IPS-15b (cell line): ENCODE measurements at regions not wholly inside any gene's neighbourhood (a gene's known extent, or its start where the extent isn't known, plus 50 kb on each side); places are given as distances from the start of the nearest gene placed in this dataset.

Source experiments
- H3K27me3 ChIP-seq: one replicate; pipeline ENCODE4 v1.6.1; 2013; ENCODE audit warnings: low read length; ENCODE audit not compliant: control insufficient read depth, insufficient read depth
- H3K36me3 ChIP-seq: one replicate; pipeline ENCODE4 v1.6.1; 2013; ENCODE audit warnings: low read length; ENCODE audit not compliant: control insufficient read depth, insufficient read depth
- H3K4me1 ChIP-seq: one replicate; pipeline ENCODE4 v1.6.1; 2013; ENCODE audit warnings: mild to moderate bottlenecking, low read length; ENCODE audit not compliant: control insufficient read depth, insufficient read depth
- H3K4me3 ChIP-seq: one replicate; pipeline ENCODE4 v1.5.1; 2013; ENCODE audit warnings: low read depth, low read length
- H3K9ac ChIP-seq: one replicate; pipeline ENCODE4 v1.6.1; 2013; ENCODE audit warnings: low read depth, mild to moderate bottlenecking, low read length
- H3K9me3 ChIP-seq: one replicate; pipeline ENCODE4 v1.6.1; 2013; ENCODE audit warnings: mild to moderate bottlenecking, low read length; ENCODE audit not compliant: control insufficient read depth, insufficient read depth

DNA sequence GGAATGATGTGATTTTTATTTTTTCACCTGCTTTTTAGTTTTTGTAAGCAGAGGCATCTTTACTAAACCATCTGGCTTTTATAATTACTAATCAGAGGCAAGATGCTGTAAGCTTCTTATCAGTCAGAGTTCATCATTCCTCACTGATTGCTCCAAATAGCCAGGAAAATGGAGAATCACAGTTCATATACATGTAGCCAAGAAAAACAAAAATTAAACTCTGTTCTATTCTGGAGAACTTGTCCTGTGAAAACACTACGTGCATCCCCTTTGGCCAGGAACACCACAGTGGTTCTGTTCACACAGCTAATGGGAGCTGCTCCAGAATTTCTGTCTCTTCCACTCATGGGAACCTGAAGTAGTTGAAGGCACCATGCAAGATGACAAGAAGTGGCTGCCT, 725.5 kb upstream of the CHRM3 start:
- Histone ChIP-seq H3K4me1 (no peaks in the 10 kb centered on the region), H3K27me3 (no peaks in the 10 kb centered on the region), H3K4me3 (no peak overlapping the region), H3K36me3 (no peaks in the 10 kb centered on the region), H3K9me3 (no peaks in the 10 kb centered on the region), H3K9ac (no peak overlapping the region)

DNA sequence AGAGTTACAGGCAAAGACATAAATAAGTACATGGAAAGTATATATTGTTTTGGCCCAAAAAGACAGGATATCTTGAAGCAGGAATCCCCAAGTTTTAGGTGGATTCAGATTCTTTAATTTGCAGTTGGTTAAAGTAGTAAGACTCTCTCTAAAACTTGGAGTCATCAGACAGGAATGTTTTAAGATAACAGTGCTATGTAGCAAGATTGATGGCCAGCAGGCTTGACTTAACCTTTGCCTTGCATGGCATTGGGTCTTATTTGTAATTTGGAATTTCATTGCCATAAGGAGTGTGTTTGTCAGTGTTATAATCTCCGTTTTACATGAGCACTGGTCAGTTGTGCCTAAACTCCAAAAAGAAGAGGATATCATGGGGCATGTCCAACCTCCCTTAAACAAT, 727.6 kb upstream of the CHRM3 start:
- Histone ChIP-seq H3K27me3 (no peaks in the 10 kb centered on the region), H3K9ac (no peak overlapping the region), H3K36me3 (no peaks in the 10 kb centered on the region), H3K4me1 (no peaks in the 10 kb centered on the region), H3K4me3 (no peak overlapping the region), H3K9me3 (no peaks in the 10 kb centered on the region)

DNA sequence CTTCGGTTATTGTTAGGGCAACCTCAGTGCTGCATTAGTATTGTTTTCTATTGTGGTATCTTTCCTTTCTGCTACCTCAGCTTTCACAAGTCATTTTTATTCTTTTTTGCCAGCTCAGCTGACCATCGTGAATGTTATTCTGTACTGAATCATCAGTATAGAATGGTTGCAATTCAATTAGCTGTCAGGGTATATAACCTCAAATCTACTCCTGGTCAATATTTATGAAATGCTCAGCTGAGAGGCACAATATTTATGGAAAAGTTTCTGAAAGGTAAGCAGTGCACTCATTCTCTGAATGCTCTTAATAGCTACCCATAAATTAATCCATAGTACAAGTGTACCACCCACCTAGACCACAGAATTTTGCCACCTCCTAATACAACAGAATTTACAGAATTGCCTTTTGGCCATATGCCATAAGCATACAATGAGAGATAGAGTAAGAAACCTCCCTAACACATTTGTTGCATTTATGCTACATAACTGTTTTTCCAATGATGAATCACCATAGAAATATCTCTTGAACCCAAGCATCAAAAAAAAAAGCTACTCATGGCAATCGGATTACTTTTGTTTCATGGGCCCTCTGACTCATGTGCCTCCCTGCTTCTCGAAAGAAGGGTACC, 732.6 kb upstream of the CHRM3 start:
- Histone ChIP-seq H3K9me3 (no peaks in the 10 kb centered on the region), H3K36me3 (no peaks in the 10 kb centered on the region), H3K9ac (no peak overlapping the region), H3K4me3 (no peak overlapping the region), H3K4me1 (no peaks in the 10 kb centered on the region), H3K27me3 (no peaks in the 10 kb centered on the region)

DNA sequence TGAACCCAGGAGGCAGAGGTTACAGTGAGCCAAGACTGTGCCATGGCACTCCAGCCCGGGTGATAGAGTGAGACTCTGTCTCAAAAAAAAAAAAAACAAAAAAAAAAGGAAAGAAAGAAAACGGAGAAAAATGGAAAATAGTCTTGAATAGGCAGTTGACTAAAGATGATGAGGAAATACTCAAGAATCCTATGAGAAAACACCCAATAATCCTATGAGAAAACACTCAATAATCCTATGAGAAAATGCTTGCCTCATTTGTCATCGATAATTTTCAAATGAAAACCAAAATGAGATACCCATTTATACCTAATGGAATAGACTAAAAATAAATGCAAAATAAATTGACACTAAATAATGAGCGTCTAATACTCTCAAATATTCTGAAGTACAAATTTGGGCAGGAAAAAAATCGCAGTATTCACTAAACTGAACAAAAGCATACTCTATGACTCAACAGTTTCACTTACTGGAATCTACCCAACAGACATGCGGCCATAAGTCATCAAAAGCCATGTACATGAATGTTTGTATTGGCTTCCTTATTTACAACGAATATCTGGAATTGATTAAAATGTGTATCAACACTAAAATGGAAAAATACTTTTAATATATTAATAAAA, 733.9 kb upstream of the CHRM3 start:
- no peak overlapping the region for H3K4me3 ChIP-seq
- H3K9ac ChIP-seq = no peak overlapping the region
- H3K36me3 ChIP-seq = no peaks in the 10 kb centered on the region
- H3K4me1 ChIP-seq = no peaks in the 10 kb centered on the region
- H3K9me3 ChIP-seq = no peaks in the 10 kb centered on the region
- H3K27me3 ChIP-seq = no peaks in the 10 kb centered on the region

DNA sequence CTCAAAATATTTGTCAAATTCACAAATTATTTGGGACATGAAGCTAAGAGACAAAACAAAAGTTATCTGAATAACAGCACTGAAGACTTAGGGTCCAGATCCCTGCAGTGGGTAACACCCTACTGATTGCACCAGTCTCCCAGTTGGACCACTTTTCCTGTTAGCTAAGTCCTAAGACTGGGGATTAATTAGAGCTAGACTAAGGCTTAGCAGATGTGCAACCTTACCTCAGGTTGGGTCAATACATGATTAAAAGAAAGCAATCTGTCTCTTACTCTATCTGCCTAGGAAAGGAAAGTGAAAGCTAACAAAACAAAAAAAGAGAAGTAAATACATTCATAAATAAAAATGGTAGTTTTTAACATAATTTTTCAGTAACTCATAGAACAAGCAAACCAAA, 737.2 kb upstream of the CHRM3 start:
- Histone ChIP-seq H3K36me3 (no peaks in the 10 kb centered on the region), H3K9me3 (no peaks in the 10 kb centered on the region), H3K27me3 (no peaks in the 10 kb centered on the region), H3K4me1 (no peaks in the 10 kb centered on the region), H3K9ac (no peak overlapping the region), H3K4me3 (no peak overlapping the region)

DNA sequence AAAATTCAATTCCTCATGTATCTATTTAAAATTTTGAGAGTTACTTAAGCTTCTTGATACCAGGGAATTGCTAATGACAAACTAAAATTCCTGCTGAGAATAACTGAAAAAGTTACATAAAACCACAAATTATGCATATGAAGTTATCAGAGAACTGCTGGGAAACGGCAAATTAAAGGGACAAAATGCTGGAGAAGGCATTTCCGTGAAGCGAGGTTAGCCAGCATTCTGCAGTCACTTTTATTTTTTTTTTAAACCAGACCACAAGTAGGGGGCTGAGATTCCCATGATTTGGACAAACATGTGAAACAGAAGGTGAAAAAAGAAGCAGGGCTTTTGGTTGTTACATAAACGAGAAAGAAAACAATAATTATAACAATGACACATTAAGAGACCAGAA, 737.6 kb upstream of the CHRM3 start:
- Histone ChIP-seq H3K4me1 (no peaks in the 10 kb centered on the region), H3K4me3 (no peak overlapping the region), H3K9ac (no peak overlapping the region), H3K27me3 (no peaks in the 10 kb centered on the region), H3K36me3 (no peaks in the 10 kb centered on the region), H3K9me3 (no peaks in the 10 kb centered on the region)

DNA sequence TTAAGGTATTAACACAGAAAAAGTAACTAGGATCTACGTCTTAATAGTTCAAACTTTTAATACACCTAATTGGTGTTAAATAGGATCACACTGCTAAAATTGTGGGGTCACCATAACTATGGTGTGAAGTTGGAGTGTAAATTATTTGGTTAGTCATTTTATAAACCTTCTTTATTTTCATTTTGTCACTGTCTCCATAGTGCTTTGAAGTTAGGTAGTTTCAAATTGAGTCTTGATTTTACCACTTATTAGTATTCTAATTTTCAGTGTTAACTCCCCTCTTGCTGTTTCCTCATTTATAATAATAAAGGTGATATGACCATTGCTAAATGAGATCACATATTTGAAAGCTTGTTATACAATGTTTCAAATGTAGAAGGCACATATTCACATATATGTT, 738.1 kb upstream of the CHRM3 start:
- H3K4me1 ChIP-seq = no peaks in the 10 kb centered on the region
- no peaks in the 10 kb centered on the region for H3K36me3 ChIP-seq
- H3K27me3 ChIP-seq = no peaks in the 10 kb centered on the region
- H3K9ac ChIP-seq = no peak overlapping the region
- H3K9me3 ChIP-seq = no peaks in the 10 kb centered on the region
- H3K4me3 ChIP-seq = no peak overlapping the region

DNA sequence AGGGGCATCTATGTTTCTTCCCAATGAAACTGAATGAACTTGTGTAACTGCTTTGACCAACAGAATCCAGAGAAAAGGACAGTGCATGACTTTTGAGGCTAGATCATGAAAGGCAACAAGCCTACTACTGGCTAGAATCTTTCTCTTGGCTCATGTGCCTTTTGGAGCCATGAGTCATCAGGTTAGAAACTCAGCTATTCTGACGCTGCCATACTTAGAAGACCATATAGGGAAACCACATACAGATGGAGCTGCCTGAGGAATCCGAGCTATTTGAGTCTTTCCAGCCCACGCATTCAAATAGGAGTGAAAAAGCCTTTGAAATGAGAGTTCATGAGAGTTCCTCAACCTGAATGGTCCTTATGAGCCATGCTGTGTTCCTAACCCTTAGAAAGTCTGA, 738.5 kb upstream of the CHRM3 start:
- H3K4me3 ChIP-seq = no peak overlapping the region
- H3K9me3 ChIP-seq = no peaks in the 10 kb centered on the region
- H3K4me1 ChIP-seq = no peaks in the 10 kb centered on the region
- no peak overlapping the region for H3K9ac ChIP-seq
- H3K27me3 ChIP-seq = no peaks in the 10 kb centered on the region
- no peaks in the 10 kb centered on the region for H3K36me3 ChIP-seq

DNA sequence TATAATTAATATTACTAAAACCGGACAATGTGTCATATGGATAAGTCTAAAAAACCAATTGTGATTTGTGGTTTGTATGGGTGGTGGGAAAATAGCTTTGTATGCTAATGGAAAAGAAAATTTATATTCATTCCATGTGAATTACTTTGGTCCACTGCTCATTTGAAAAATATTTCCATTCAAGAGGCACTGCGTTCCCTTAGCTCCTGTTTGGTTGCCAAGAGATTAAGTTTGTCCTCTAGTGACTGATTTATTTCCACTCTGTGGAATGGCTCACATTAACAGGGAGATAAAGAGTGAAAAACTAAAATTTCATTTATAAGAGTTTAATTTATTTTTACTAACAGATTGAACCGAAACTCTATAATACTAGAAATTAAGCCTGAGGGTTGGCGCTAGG, 744.1 kb upstream of the CHRM3 start:
- no peaks in the 10 kb centered on the region for H3K4me1 ChIP-seq
- no peaks in the 10 kb centered on the region for H3K9me3 ChIP-seq
- H3K36me3 ChIP-seq = no peaks in the 10 kb centered on the region

DNA sequence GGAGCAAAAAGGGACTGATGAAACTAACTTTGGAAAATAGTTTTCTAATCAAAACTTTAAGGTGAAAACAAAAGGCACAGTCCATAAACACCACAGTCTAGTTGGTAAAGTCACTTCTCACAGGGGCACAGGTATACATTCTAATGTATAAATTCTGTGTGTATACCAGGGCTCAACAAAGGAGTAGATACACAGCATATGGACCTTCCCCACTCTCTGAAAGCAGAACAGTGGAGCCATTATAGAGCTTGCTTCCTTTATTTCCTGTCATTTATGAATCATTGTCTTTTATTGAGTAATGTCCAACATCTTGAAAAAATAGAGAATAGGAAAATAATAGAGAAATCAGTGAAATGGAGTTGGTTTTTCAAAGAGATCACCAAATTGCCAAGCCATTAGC, 746.5 kb upstream of the CHRM3 start:
- no peak overlapping the region for H3K4me3 ChIP-seq
- H3K9ac ChIP-seq = no peak overlapping the region
- H3K27me3 ChIP-seq = no peaks in the 10 kb centered on the region
- no peaks in the 10 kb centered on the region for H3K9me3 ChIP-seq
- no peaks in the 10 kb centered on the region for H3K4me1 ChIP-seq
- H3K36me3 ChIP-seq = no peaks in the 10 kb centered on the region

More for the DNA sequence above, 744.1 kb upstream of the CHRM3 start:
- no peaks in the 10 kb centered on the region for H3K27me3 ChIP-seq
- no peak overlapping the region for H3K4me3 ChIP-seq
- H3K9ac ChIP-seq = no peak overlapping the region

DNA sequence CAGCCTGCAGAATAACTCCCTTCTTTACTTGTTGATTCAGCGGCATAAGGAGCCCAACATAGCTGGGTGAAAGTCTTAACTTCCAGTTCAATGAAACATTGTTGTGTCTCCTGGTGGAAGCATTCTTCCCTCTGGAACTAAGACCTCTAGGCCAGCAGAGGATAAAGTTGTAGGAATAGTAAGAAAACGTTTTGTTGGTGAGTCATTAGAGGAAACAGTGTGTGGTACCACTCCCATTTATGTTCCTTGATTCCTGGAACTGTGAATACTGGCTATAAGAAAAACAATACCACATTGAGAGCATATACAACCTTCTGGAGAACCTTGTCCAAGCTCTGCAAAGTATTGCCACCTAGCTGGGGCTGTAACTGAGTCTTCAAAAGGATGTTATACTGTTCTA, 737.4 kb upstream of the ZP4 start:
- Histone ChIP-seq H3K9ac (no peak overlapping the region), H3K9me3 (no peaks in the 10 kb centered on the region), H3K27me3 (no peaks in the 10 kb centered on the region), H3K4me3 (no peak overlapping the region), H3K36me3 (no peaks in the 10 kb centered on the region), H3K4me1 (no peaks in the 10 kb centered on the region)

DNA sequence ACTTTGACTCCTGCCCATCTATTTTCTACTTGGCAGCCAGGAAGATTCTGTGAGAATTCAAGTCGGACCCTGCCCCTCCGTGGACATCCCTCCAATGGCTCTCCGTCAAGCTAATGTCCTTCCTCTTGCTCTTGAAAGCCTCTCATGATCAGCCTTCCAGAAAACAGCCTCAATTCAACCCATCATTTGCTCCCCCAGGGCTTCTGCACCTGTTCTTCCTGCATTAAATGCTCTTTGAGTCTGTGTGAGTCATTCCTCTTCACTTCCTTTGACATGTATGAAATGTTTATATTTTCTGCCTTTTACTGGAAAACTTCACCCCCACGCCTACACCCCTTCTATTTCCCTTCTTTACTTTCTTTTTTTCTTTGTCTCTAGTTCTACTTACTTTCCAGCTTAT, 734.1 kb upstream of the ZP4 start:
- H3K9me3 ChIP-seq = no peaks in the 10 kb centered on the region
- no peaks in the 10 kb centered on the region for H3K36me3 ChIP-seq
- H3K4me1 ChIP-seq = no peaks in the 10 kb centered on the region
- no peaks in the 10 kb centered on the region for H3K27me3 ChIP-seq
- H3K9ac ChIP-seq = no peak overlapping the region
- no peak overlapping the region for H3K4me3 ChIP-seq
